GM19372 (cell line): ENCODE measurements at regions not wholly inside any gene's neighbourhood (a gene's known extent, or its start where the extent isn't known, plus 50 kb on each side); places are given as distances from the start of the nearest gene placed in this dataset.

Source experiments
- ATAC-seq: cut with Tn5 transposase; IDR thresholded peaks from one replicate; pipeline ENCODE4 v1.9.1; 2021; ENCODE audit warnings: mild to moderate bottlenecking, low read depth, moderate library complexity; ENCODE audit not compliant: unreplicated experiment

GRCh38 chr1:229040630-229041358, 230.1 kb upstream of the RAB4A start:
- ATAC-seq, result no peak

DNA sequence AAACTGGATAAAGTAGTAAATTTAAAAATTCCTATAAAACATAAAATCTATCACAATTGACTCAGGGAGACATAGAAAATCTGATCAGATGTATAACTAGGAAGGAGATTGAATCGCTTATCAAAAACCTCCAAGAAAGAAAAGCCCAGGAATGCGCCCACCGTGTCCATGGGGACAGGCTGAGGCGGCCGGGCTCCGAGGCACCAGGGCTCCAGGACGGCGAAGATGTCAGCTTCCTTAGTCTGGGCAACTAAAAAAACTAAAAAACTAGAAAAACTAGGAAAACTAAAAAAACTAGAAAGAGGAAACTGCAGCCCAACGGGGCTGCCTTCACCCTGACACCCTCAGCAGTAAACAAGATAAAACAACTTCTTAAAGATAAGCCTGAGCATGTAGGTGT, 229.0 kb upstream of the RAB4A start:
- no peak for ATAC-seq

- no peak for ATAC-seq
Measured at GRCh38 chr1:229042482-229042881, 228.4 kb upstream of the RAB4A start.

- ATAC-seq, result no peak
Measured at GRCh38 chr1:229043115-229043514, 227.8 kb upstream of the RAB4A start.

DNA sequence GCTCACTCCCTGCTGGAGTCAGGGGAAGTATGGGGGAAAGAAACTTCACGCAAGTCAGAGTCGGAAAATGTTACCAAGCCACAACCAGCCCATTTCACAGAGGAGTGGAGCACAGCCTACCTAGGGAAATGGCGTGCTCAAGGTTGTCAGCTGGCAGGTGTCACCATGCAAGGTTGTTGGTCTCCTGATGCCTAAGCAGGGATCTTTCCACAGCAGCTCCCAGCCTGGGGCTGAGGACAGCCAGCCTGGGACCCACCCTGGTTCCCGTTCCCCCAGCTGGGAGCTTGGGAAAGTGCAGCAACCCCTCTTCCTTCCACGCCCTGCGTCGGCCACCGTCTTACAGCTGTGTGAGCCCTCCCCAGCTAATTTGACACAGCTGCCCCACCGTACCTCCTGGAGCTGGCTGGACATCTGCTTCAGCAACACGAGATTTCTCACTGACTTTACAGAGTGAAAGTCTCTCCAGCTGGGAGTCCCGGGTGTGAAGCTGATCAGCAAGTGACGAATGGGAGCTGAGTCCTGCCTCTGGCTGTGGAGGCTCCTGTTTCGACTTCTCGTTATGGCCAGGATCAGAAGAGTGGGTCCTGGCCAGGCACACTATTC, 224.6 kb upstream of the RAB4A start:
- no peak for ATAC-seq

DNA sequence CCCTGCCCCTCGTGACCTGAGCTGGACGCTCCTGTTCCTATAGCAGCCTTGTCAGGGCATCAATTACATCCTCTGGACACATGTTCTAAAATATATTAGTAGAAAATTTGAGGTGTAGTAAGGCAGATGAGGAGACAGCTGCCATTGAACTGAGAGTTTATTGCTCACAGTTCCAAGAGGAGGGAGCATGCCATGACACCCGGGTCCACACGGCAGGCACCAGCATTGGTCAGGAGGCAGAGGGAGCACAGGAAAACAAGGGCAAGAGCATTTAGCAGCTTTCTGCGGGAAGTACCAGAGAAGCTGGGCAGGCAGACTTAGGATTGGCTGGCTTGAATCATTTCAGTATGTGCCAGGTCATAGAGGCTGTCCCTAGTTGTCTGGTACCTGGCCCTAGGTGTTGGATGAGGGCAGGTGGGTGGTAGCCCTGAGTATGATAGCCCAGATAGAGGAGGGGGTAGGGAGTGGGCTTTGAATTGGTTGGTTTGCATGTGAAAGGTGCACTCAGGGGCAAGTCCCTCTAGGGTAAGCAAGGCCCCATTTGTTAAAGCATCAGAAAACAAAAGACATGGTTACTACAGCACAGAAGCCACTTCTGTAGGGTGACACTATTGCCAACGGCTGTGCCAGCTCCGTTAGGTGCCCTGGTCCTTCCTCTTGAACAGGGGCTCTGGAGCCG, 223.6 kb upstream of the RAB4A start:
- ATAC-seq, result no peak

- no peak for ATAC-seq
Measured at GRCh38 chr1:229047840-229048620, 222.9 kb upstream of the RAB4A start.

- ATAC-seq, result no peak
Measured at GRCh38 chr1:229048896-229049295, 222.0 kb upstream of the RAB4A start.

- ATAC-seq, result no peak
Measured at GRCh38 chr1:229056046-229056445, 214.9 kb upstream of the RAB4A start.

- no peak for ATAC-seq
Measured at GRCh38 chr1:229058111-229058561, 212.8 kb upstream of the RAB4A start.

DNA sequence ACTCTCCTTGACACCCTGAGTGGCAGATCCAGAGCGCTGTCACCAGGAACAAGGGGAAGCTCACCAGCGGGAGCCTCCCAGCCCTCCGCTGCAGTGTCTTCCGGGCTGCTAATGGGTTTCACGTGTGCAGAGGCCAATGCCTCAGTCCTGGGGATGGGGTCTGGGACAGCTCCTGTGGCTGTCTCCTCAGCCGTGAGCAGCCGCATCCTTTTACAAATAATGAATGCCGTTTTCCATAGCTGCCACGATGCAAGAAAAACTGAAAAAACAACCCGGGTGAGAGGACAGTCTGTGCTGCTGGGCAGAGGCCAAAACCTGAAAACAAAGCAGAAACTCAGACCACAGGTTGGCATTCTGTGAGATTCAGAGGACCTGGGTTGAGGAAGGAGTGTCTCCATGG, 212.2 kb upstream of the RAB4A start:
- ATAC-seq, result no peak

DNA sequence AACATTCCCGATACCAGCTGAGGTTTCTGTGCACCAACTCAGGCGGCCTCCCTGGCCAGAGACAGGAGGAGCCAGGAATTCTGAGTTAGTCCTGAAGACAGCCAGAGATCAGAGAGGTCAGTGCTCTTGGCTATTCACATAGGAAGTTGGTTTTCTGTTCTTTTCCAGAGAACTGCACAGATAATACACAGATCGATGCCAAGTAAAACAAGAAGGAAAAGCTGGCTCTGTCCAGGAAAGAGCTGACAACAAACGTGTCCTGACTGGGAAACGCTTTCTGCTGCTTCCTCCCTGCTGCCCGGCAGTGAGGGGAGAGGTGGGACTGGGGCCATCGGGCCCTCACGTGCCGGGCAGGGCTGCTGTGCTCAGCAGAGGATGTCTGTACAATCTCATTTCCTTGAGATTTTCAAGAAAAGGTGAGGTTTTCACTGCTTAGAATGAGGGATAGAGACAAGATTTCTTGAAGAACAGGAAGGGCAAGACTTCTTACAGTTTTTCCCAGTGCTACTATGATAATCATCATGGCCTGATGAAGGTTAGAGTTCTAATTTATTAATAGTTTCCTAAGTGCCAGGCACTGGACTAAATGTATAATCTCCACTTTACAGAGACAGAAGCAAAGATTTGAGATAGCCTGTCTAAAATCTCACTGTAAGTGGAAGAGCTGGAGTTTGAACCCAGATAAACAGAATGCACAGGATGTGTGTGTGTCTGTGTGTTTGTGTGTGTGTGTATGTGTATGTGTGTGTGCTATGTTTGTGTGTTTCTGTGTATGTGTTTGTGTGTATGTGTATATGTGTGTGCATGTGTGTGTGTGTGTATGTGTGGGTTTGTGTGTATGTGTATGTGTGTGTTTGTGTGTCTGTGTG, 211.0 kb upstream of the RAB4A start:
- ATAC-seq, result no peak

DNA sequence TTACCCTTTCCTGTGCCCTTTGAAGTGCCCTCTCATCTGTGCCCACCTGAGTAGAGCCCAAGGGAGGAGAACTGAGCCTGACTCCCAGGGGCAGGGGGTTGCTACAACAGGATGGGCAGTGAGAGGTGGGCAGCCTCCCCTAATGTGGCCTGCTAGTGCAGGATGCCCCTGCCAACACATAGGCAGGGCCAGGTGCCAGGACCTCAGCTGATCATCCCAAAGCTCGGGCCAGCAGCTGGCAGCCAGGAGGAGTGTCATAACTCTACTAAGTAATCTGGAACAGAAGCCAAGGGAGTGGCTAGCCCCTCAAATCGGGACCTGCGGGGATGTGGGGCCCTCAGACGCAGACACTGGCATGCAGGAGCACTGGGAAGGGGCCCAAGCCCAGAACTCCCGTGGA, 208.8 kb upstream of the RAB4A start:
- ATAC-seq, result no peak

DNA sequence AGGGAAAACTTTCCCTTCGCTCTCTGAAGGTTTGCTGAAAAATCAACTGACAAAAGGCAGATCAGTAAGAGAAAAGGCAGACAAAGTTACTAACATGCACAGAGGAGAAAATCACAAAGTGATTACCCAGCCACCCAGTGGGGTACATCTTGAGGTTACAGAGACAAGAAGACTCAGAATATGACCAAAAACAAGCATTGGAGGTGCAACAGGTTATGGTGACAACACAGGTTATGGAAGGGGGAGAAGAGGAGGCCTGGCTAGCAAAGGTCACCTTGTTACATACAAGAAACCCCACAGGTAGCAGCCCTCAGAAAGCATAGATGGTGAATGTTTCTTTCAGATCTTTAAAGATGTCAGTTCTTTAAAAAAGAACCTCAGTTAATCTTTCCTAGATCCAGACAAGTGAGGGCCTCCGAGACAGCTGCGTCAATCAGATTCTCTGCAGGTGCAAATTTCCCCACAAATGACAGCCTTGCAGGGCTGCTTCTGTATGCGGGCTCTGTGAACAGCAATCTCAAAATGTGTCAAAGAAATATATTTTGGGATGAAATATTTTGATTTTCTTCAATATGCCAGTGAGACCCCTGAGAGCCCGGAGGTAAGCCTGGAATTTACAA, 207.6 kb upstream of the RAB4A start:
- no peak for ATAC-seq

- no peak for ATAC-seq
Measured at GRCh38 chr1:229064320-229065168, 206.4 kb upstream of the RAB4A start.

DNA sequence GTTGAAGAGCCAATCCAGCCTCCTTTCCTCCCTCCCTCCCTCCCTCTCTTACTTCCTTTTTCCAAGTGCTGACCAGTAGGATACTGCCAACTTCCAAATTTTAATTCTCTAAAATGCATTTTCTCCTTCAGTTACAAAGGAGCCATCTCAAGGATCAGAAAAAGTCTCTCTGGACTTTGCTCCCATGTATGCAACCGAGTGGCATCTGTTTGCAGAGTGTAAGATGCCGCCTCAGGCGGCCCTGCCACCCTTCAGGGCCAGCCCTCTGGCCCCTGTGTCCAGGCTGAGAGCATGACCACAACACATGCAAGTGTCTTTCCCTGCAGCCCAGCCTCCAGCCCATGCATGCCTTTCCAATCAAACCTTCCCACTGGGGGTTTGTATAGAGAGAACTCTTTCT, 205.3 kb upstream of the RAB4A start:
- no peak for ATAC-seq

DNA sequence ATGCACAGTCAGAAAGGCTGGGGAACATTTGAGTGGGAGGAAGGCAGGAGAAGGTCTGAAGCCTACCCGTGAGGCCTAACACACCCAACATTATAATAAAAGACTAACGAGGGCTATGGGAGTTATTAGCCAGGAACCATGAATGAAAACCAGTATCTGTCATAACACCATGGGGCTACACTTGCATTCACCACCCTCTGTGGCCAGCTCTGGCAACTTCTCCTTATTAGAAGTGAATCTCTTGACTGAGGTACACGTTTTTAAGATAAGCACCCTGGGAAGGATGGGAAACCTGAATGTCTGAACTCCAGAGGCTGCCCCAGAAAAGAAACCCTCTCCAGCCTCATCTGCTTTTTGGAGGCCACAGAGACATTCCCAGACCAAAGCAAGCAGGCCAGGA, 204.3 kb upstream of the RAB4A start:
- ATAC-seq, result no peak

- ATAC-seq, result no peak
Measured at GRCh38 chr1:229067546-229067945, 203.4 kb upstream of the RAB4A start.
